ENCODE measurements at regions not wholly inside any gene's neighbourhood (a gene's known extent, or its start where the extent isn't known, plus 50 kb on each side); places are given as distances from the start of the nearest gene placed in this dataset.
"Not testable (repeated sequence)": the region's sequence is repeated elsewhere in the genome, so short reads cannot be mapped to it uniquely, and the experiment has no call there.

DNA sequence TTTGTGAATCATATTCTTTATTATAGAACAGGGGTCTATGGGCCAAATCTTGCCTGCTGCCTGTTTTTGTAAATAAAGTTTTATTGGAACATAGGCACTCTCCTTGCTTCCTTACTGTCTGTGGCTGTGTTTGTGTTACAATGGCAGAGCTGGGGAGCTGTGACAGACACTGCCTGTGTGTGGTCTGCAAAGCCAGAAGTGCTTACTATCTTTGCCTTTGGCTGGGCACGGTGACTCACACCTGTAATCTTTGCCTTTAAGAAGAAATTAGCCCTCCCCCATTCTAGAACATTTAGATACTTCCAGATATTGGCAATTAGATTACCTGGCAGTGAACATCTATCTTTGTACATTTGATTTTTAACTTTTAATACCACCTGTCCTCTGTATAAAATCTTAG lies 308.3 kb downstream of the FOXL1 start:
- DNase-seq: peak in 1 of 42 donors; percentile 18
- intact Hi-C loops (cut with DNase I): no loop called here

DNA sequence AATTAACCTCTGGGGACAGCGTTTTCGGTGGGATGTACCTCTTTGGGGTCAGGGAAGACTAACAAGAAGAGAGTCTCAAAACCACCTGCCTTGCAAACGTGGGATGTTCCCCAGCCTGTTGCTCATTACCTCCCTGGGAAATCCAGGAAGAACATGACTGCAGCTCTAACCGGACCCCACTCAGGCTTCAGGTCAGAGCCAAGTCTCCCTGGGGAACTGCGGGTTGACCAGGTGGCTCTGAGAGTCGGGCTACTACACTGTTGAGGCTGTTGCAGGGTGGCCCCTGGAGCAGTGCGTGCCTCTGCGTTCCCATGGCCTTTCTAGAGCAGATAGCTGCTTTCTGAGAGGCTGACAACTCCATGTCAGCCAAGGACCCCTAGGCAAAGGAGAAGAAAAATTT lies 309.1 kb downstream of the FOXL1 start:
- intact Hi-C loops (cut with DNase I): no loop called here
- DNase-seq: peak in 1 of 42 donors; percentile 3

GRCh38 chr16:86888231-86889053 lies 310.1 kb downstream of the FOXL1 start:
- intact Hi-C loops (cut with DNase I): no loop called here
- DNase-seq: no peak

GRCh38 chr16:86889054-86889366 lies 310.7 kb downstream of the FOXL1 start:
- DNase-seq; intact Hi-C loops (cut with DNase I): not testable (repeated sequence)

- no peak for DNase-seq
- intact Hi-C loops (cut with DNase I): no loop called here
Observed at GRCh38 chr16:86889974-86890373, 311.6 kb downstream of the FOXL1 start.

DNA sequence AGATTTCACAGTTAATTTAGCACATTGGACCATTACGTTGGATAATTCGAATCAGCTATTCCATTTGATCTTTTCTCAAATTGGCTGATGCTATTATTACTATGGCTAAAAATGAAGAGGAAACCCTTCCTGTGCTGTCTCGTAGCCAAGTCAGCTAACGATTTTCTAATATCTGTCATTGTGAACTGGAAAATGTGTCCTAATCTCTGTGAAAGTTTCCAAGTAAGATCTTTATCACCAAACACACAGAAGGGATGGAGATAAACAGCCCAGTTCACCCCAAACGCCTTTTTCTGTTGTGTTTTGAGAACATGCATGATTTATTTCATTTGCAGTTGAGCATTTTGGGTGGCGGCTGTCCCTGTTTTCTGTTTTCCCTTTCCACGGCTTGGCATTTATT lies 312.8 kb downstream of the FOXL1 start:
- intact Hi-C loops (cut with DNase I): no loop called here
- DNase-seq: no peak

GRCh38 chr16:86891631-86892030 lies 313.3 kb downstream of the FOXL1 start:
- intact Hi-C loops (cut with DNase I): no loop called here
- DNase-seq: no peak

DNA sequence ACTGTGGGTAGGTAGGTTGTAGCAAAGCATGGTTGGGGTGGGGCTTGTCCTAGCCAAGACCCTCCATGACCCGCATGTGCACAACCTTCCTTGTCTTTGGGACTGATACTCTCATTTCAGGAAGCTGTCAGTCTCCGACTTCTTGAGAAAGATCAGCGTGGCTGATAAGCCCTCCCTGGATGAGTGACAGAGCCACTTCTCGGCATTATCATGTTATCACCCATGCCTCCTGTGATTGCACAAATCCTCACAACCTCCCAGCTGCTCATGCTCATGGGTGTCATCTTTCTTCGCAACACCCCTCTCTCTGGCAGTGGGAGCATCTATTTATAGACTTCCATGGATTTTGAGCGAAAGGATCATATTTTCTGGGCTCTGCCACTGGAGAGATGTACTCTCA lies 314.2 kb downstream of the FOXL1 start:
- intact Hi-C loops (cut with DNase I): no loop called here
- DNase-seq: no peak

- DNase-seq: no peak
- intact Hi-C loops (cut with DNase I): no loop called here
Observed at GRCh38 chr16:86893506-86893905, 315.2 kb downstream of the FOXL1 start.

GRCh38 chr16:86894029-86894567 lies 315.7 kb downstream of the FOXL1 start:
- DNase-seq: no peak
- intact Hi-C loops (cut with DNase I): no loop called here

DNA sequence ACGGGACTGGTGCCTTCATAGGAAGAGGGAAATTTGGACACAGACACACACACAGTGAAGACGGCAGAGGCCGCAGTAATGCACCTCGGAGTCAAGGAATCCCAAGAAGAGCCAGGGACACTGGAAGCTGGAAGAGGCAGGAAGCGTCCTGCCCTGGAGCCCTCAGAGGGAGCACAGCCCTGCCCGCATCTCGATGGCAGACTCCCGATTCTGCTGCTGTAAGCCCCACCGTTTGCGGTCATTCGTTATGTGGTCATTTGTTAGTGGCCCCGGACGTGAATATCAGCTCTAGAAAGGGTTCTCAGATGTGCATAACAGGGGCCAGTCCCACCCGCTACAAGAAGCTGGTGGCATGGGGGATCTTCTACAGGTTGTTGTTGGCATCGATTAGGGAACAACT lies 316.6 kb downstream of the FOXL1 start:
- intact Hi-C loops (cut with DNase I): no loop called here
- no peak for DNase-seq

- peak in 1 of 42 donors; percentile 37 for DNase-seq
- intact Hi-C loops (cut with DNase I): no loop called here
Observed at GRCh38 chr16:86895606-86896005, 317.3 kb downstream of the FOXL1 start.

DNA sequence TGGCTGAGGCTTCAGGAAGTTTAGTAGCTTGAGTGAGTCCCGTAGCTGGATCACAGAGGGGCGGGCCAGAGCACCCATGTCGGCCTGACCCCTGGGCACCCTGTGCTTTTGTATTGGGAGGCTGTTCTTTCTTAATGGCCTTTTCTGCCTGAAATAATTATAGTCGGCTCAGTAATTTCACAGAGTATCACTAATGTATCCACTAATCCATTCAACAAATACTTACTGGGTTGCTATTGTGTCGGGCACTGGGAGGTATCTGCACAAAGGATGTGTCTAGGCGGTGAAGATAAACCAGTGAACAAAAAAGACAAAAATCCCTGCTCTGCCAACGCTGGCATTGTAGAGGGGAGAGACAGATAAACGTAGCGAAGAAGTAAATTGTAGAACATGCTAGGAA lies 318.6 kb downstream of the FOXL1 start:
- intact Hi-C loops (cut with DNase I): no loop called here
- DNase-seq: no peak

- intact Hi-C loops (cut with DNase I): no loop called here
Observed at GRCh38 chr16:86897486-86897885, 319.1 kb downstream of the FOXL1 start.

DNA sequence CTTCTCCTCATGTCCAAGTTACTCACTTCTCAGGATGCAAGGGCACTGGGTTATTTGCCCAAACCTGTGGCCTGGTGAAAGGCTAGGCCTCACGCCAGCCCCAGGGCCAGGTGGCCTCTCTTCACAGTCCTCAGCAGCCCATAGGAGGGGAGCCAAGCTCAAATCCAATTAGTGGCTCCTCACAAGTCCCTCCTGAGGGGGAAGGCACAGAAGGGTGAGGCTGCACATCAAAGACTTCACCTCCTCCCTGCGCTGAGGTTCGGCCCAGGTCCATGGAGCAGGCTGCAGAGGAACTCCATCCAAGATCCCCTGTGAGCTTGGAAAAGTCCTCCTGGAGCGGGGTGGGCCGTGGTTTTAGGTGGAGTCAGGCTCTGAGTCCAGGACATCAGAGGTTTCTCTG lies 320.0 kb downstream of the FOXL1 start:
- DNase-seq: peak in 1 of 42 donors; percentile 26
- intact Hi-C loops (cut with DNase I): no loop called here

More at GRCh38 chr16:86897486-86897885, 319.1 kb downstream of the FOXL1 start:
- peak in 1 of 42 donors; percentile 26 for DNase-seq

GRCh38 chr16:86899151-86899550 lies 320.8 kb downstream of the FOXL1 start:
- DNase-seq: peak in 1 of 42 donors; percentile 23
- intact Hi-C loops (cut with DNase I): no loop called here

DNA sequence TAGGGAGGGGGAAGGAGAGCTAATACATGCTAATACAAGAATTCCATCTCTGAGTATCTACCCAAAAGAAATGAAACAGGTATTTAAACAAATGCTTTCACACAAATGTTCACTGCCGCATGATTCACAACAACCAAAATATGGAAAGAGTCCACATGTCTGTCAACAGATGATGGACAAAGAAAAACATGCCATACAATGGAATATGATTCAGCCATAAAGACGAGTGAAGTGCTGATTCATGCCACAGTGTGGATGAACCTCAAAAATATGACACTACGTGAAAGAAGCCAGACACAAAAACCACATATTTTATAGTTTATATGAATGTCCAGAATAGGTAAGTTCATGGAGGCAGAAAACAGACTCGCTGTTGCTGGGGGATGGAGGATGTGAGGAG lies 321.4 kb downstream of the FOXL1 start:
- no peak for DNase-seq
- intact Hi-C loops (cut with DNase I): no loop called here

DNA sequence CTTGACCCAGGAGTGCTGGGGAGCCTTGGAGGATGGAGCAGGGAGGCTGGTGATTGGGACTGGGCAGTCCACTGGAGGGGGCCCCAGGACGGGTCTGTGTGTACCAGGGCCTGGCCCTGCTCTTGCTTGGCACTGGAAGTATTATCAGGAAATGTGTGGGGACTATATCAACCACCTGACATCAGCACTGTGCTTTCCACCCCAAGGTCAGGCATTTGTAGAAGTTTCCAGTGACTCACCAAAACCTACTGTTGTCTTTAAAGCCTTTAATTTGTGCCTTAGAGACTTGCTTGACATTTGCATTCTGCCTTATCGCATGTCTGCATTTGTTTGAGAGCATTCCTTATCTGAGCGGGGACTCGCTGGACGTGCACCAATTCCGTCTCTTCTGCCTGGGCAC lies 323.1 kb downstream of the FOXL1 start:
- intact Hi-C loops (cut with DNase I): no loop called here
- peak in 1 of 42 donors; percentile 19 for DNase-seq

GRCh38 chr16:86902656-86903001 lies 324.3 kb downstream of the FOXL1 start:
- no peak for DNase-seq
- intact Hi-C loops (cut with DNase I): no loop called here

GRCh38 chr16:86903068-86903467 lies 324.7 kb downstream of the FOXL1 start:
- DNase-seq: no peak
- intact Hi-C loops (cut with DNase I): no loop called here

- intact Hi-C loops (cut with DNase I): no loop called here
- peak in 1 of 42 donors; percentile 33 for DNase-seq
Observed at GRCh38 chr16:86905302-86905701, 327.0 kb downstream of the FOXL1 start.
